ENCODE measurements at regions not wholly inside any gene's neighbourhood (a gene's known extent, or its start where the extent isn't known, plus 50 kb on each side); places are given as distances from the start of the nearest gene placed in this dataset.

DNA sequence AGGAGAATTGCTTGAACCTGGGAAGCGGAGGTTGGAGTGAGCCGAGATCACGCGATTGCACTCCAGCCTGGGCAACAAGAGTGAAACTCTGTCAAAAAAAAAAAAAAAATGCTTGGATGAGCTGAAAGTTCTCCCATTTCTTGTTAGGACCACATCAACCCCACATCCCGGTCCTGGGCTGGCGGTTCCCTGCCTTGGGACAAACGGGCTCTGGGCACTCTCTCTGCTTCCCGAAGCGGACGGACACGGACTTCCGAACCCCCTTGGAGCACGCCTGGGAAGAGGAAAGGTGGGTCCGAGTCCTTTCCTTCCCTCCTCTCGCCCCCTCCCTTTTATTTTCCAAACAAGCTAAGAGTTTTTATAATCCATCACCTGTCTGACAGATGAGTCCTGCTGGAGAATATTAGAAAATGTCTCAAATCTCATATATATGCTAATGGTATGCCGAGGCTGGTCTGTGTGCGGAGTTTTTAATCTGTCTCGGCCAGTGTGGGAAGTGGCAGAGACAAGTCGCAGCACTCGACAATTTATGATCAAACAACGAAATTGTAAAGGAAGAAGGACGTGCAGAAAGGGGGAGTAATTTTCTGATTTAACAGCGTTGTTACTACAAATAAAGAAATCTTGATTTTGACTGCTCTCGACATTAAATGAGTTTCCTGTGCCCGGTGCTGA lies 257.9 kb upstream of the IRX4 start:
- no peak overlapping the region for H3K4me3 ChIP-seq (ENCODE audit: low read length)
- no peak for TF ChIP-seq ZNF274 (IDR thresholded peaks at IDR 0.05; ENCODE audit: low read depth, low read length)

DNA sequence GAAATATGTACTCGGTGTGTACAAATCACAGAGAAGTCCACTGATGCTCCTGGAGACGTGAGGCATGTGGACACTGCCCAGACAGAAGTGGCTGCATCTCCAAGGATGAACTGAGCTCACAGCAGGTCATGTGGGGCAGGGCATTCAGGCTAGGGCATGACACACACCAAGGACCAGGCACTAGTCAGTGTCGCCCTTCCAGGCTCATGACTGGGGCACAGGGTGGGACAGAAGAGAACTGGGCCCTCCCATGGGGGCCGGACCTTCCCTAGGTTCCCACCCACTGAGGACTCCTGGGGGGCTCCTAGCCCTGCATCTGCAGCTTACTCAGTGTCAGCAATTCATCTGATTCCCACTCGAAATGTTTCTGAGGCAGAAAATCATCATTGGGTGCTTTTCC lies 256.8 kb upstream of the IRX4 start:
- H3K4me3 ChIP-seq (ENCODE audit: low read length), result no peak overlapping the region

DNA sequence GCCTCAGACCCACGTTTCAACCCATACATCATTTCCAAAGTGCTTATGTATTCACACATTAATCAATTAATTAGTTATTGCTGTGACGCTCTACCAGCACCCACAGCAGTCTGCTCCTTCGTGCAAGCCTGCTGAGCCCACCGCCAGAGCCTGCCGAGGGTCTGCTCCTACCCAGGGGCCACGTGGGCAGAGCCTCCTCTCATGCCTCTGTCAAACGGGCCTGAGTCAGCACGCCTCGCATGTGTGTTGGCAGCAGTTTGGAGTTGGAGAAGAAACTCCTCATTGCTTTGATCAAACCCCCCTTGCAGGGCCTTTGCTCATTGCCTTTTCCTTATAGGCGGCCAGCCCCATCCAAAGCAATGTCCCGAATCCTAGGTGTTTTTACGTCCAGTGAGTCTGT lies 256.2 kb upstream of the IRX4 start:
- H3K4me3 ChIP-seq (ENCODE audit: low read length), result no peak overlapping the region
- no peak for TF ChIP-seq ZNF274 (IDR thresholded peaks at IDR 0.05; ENCODE audit: low read depth, low read length)

More for the DNA sequence above, 256.8 kb upstream of the IRX4 start:
- TF ChIP-seq ZNF274 (IDR thresholded peaks at IDR 0.05; ENCODE audit: low read depth, low read length), result no peak

DNA sequence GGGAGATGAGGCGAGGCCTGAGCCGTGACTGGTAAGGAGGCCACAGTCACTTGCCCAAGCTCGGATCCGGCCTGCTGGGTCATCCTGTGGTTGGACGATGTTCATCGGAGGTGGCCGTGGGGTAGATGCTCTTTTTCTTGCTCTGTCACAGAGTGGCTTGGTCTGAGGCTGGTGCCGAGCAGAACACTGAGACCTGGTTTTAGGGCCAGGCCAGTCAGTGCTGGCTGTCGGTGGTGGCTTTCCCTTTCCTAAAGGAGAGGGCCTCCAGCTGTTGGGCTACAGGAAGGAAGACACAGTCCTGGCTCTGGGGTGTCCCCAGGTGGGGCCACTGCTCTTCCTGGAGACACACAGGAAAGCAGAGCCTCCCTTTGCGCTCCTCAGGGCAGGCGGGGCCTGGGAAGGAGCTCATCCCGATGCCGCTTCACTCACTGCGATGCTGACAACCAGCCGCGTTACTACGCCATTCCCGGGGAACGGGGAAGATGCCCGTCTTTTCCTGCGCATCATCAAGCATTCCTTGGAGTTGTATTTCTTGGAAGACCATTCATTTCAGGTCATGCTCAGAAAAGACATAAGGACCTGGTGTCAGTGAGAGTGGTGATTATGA lies 254.8 kb upstream of the IRX4 start:
- H3K4me3 ChIP-seq (ENCODE audit: low read length), result no peak overlapping the region
- TF ChIP-seq ZNF274 (IDR thresholded peaks at IDR 0.05; ENCODE audit: low read depth, low read length), result no peak

DNA sequence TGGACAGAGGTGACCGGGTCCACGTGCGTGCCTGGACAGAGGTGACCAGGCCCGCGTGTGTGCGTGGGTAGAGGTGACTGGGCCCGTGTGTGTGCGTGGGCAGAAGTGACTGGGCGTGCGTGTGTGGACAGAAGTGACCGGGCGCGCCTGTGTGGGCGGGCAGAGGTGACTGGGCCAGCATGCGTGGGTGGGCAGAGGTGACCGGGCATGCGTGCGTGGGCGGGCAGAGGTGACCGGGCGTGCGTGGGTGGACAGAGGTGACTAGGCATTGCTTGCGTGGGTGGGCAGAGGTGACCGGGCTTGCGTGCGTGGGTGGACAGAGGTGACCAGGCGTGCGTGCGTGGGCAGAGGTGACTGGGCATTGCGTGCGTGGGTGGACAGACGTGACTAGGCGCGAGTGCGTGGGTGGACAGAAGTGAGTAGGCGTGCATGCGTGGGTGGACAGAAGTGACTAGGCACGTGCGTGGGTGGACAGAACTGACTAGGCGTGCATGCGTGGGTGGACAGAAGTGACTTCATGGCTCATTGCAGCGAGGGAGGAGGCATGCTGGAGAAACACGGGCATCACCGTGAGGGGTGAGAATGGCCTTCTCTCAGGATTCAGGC lies 254.1 kb upstream of the IRX4 start:
- H3K4me3 ChIP-seq (ENCODE audit: low read length), result no peak overlapping the region
- no peak for TF ChIP-seq ZNF274 (IDR thresholded peaks at IDR 0.05; ENCODE audit: low read depth, low read length)

DNA sequence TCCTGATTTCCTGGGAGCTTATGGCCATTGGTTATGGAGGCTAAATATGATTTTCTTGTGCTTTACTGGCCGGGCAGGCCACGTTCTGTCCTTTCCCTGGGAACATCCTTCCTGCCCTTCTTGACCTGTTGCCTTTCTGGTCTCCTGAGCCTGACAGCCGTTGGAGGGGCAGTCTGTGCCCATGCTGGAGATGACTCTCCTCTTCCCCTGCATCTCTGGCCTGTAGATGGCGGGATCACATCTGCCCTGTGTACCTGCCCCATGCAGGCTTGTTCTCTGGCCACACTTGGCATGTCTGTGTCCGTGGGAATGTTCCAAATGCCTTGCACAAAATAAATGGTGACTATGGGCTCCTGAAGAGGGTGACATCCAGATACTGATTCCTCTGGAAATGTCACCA lies 253.1 kb upstream of the IRX4 start:
- no peak overlapping the region for H3K4me3 ChIP-seq (ENCODE audit: low read length)
- no peak for TF ChIP-seq ZNF274 (IDR thresholded peaks at IDR 0.05; ENCODE audit: low read depth, low read length)

DNA sequence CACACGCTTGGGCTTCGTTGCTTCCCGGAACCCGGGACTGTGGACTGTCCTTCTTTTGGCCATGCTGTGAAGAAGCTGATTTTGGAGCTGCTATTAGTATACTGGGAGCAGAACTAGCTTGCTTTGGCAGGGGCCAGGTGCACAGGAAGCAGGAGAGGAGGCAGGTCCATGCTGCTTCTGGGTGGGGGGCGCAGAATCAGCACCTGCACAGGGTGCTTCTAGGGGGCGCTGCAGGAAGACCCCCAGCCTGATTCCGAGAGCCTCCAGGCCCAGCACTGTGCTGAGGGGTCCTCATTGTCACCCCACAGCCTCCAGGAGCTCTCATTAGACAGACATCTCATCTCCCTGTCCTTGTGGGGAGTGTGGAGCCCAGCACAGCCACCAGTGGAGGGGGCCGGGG lies 252.6 kb upstream of the IRX4 start:
- TF ChIP-seq ZNF274 (IDR thresholded peaks at IDR 0.05; ENCODE audit: low read depth, low read length), result no peak
- no peak overlapping the region for H3K4me3 ChIP-seq (ENCODE audit: low read length)

DNA sequence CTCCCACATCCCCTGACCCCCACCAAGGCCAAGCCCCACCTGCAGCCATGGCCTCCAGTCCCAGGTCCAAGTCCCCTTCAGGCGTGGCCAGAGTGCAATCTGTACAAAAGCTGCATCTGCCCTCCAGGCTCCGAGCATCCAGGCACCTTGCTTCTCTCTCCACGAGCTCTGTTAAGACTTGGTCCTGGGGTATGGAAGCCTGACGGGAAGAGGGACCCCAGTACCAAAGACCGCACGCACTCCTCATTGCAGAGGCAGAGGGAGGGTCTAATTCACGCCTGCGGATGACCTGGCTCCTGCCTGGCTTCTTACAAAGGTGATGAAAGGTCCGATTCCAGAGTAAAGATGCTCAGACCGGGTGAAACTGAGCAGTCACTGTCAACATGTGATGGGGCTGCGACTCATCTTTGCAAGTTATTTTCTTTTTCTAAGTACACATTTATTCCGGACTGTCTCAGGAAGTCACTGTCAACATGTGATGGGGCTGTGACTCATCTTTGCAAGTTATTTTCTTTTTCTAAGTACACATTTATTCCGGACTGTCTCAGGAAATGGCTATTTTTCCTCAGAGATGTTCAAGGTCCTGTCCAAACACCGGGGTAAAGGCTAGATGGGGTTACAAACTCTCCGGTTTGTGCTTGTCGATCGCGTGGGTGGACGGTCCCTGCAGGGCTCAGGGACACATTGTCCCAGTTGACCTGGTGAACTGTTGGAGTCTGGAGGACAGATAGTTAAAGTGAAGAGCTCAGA lies 252.0 kb upstream of the IRX4 start:
- H3K4me3 ChIP-seq (ENCODE audit: low read length), result no peak overlapping the region
- no peak for TF ChIP-seq ZNF274 (IDR thresholded peaks at IDR 0.05; ENCODE audit: low read depth, low read length)

DNA sequence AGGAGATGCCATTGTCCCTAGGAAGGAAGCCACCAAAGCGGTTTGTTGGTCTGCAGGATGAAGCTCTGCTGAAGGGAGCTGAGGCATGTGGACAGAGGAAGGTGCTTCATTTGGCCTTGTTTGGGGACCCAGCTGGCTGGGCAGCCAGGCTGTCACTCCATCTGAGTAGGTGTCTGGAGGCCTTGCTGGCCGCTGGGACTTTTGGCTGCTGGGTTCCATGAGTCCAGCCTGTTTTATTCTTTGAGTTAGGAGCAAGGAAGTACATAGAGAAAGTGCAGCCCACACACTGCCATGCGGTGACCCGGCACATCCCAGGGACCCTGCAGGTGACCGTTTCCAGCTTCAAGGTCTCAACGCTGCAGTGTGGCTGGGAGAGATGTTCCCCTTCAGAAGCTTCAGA lies 251.2 kb upstream of the IRX4 start:
- H3K4me3 ChIP-seq (ENCODE audit: low read length), result no peak overlapping the region
- no peak for TF ChIP-seq ZNF274 (IDR thresholded peaks at IDR 0.05; ENCODE audit: low read depth, low read length)

DNA sequence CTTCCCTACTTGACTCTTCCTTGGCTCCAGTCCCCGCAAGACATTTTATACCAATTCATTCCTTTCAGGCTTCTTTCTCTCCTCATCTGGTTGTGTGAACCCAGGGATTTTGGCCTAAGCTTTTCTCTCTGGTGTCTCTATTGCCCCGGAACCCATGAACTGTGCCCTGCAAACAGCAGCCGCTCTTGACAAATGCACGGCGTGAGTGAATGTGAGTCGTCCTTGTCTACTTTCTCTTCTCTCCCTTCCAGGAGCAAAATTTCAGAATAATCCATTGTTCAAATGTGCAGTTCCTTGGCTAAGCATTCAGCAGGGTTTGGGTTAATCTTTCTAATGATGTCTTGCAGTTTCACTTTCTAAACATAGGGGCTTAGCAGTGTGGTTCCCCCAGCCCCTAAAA lies 250.4 kb upstream of the IRX4 start:
- H3K4me3 ChIP-seq (ENCODE audit: low read length), result no peak overlapping the region
- no peak for TF ChIP-seq ZNF274 (IDR thresholded peaks at IDR 0.05; ENCODE audit: low read depth, low read length)

DNA sequence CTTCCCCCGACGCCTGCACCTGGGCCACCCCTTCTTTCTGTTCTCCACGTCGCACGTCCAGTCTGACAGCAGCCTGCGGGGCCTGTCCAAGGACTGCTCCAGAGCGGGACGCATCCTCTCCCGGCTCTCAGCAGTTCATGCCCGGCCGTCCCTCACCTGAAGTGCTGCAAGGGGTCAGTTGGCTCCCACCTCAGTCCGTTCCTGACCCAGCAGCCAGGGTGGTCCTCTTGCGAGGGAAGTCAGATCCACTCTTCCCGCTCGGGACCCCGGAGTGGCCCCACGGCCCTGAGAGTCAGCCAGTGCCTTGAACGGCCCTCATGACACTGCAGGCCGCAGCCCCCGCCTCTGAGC lies 249.7 kb upstream of the IRX4 start:
- H3K4me3 ChIP-seq (ENCODE audit: low read length), result no peak overlapping the region
- TF ChIP-seq ZNF274 (IDR thresholded peaks at IDR 0.05; ENCODE audit: low read depth, low read length), result no peak

DNA sequence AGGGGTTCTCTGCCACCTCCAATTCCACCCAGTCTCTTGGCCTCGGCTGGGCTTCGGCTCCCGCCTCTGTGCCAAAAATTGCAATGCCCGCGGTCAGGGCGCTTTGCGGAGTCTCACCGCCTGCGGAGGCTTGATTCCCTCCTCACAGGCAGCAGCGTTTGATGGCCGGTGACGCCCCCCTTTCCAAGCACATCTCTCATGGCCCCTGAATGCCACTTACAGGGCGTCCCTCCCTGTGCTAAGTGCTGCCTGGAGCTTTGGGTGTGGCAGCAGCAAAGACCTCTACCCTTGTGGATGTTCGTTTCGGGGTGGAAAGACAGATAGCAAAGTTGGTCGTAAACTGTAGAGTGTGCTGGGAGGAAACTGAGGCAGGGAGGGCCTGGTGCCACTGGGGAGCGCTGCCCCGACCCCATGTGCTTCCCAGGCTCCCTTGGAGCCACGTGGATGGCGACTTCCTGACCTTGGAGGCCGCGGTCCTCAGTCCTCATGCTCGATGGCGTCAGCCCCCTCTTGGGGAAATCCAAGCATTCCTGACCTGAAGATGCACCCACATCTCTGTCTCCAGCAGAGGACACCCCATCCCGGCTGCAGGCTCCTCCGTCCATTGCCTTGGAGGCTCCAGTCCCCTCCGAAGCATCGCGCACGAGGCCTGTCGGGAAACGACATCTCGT lies 249.2 kb upstream of the IRX4 start:
- no peak overlapping the region for H3K4me3 ChIP-seq (ENCODE audit: low read length)
- no peak for TF ChIP-seq ZNF274 (IDR thresholded peaks at IDR 0.05; ENCODE audit: low read depth, low read length)

DNA sequence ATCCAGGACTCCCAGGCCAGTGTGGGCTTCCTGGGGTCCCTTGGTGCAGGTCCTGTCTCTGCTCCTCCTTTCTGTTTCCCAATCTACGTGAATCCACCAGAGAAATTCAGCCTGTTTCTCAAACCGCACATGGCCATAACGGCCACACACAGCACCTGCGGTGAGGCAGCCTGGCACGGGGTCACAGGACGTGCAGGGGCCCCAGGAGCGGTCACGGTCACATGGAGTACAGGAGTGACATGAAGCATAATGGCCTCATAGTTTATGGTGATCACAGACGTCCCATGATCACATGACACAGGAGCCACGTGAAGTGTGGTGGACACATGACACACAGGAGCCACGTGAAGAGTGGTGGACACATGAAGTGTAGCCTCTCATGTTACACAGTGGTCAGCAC lies 248.5 kb upstream of the IRX4 start:
- H3K4me3 ChIP-seq (ENCODE audit: low read length), result no peak overlapping the region
- no peak for TF ChIP-seq ZNF274 (IDR thresholded peaks at IDR 0.05; ENCODE audit: low read depth, low read length)

DNA sequence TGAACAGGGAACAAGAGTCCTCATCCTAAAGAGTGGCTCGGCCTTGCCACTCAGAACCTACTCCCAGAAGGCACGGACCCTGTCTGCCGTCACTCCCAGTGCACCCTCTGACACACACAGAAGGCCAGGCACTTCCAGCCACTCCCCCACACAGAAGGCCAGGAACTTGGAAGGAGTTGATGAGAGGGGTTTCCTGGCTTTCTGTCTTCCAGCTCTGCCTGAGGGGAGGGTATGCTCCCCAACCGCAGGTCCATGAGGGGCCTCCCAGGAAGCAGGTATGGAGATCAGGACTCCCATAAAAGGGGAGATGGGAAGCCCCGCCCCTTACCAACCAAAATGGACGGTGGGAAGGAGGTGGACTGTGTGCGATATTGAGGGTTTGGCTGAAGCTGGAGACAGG lies 247.6 kb upstream of the IRX4 start:
- H3K4me3 ChIP-seq (ENCODE audit: low read length), result no peak overlapping the region
- TF ChIP-seq ZNF274 (IDR thresholded peaks at IDR 0.05; ENCODE audit: low read depth, low read length), result no peak

All from GM08714 (cell line).